ENCODE measurements at regions not wholly inside any gene's neighbourhood (a gene's known extent, or its start where the extent isn't known, plus 50 kb on each side); places are given as distances from the start of the nearest gene placed in this dataset.

- no peak for DNase-seq (ENCODE audit: low read depth in 2 of 2)
Measured at GRCh38 chr12:47560415-47560814, 145.4 kb downstream of the RPAP3 start.

- DNase-seq (ENCODE audit: low read depth in 2 of 2) = no peak
Measured at GRCh38 chr12:47558625-47559345, 147.0 kb downstream of the RPAP3 start.

GRCh38 chr12:47557386-47557785 lies 148.4 kb downstream of the RPAP3 start:
- DNase-seq (ENCODE audit: low read depth in 2 of 2) = no peak

- DNase-seq (ENCODE audit: low read depth in 2 of 2) = no peak
Measured at GRCh38 chr12:47556261-47557030, 149.4 kb downstream of the RPAP3 start.

GRCh38 chr12:47554046-47554653 lies 151.7 kb downstream of the RPAP3 start:
- no peak for DNase-seq (ENCODE audit: low read depth in 2 of 2)

- no peak for DNase-seq (ENCODE audit: low read depth in 2 of 2)
Measured at GRCh38 chr12:47553266-47553665, 152.6 kb downstream of the RPAP3 start.

- DNase-seq (ENCODE audit: low read depth in 2 of 2) = no peak
Measured at GRCh38 chr12:47551426-47551851, 154.4 kb downstream of the RPAP3 start.

GRCh38 chr12:47549258-47549657 lies 156.6 kb downstream of the RPAP3 start:
- DNase-seq (ENCODE audit: low read depth in 2 of 2) = no peak

- no peak for DNase-seq (ENCODE audit: low read depth in 2 of 2)
Measured at GRCh38 chr12:47548401-47548800, 157.4 kb downstream of the RPAP3 start.

GRCh38 chr12:47547077-47547476 lies 158.8 kb downstream of the RPAP3 start:
- DNase-seq (ENCODE audit: low read depth in 2 of 2) = peak in 1 of 2 experiments; percentile 12

GRCh38 chr12:47545938-47546609 lies 159.8 kb downstream of the RPAP3 start:
- no peak for DNase-seq (ENCODE audit: low read depth in 2 of 2)

GRCh38 chr12:47534695-47535094 lies 171.1 kb downstream of the RPAP3 start:
- DNase-seq (ENCODE audit: low read depth in 2 of 2) = no peak

- no peak for DNase-seq (ENCODE audit: low read depth in 2 of 2)
Measured at GRCh38 chr12:47530050-47530449, 175.8 kb downstream of the RPAP3 start.

GRCh38 chr12:47527816-47528215 lies 178.0 kb downstream of the RPAP3 start:
- DNase-seq (ENCODE audit: low read depth in 2 of 2) = no peak

- no peak for DNase-seq (ENCODE audit: low read depth in 2 of 2)
Measured at GRCh38 chr12:47520029-47520428, 185.8 kb downstream of the RPAP3 start.

- DNase-seq (ENCODE audit: low read depth in 2 of 2) = no peak
Measured at GRCh38 chr12:47517122-47517521, 188.7 kb downstream of the RPAP3 start.

GRCh38 chr12:47509398-47509851 lies 196.4 kb downstream of the RPAP3 start:
- peak; percentile 45 to 49 for DNase-seq (ENCODE audit: low read depth in 2 of 2)

- no peak for DNase-seq (ENCODE audit: low read depth in 2 of 2)
Measured at GRCh38 chr12:47507221-47507620, 198.6 kb downstream of the RPAP3 start.

GRCh38 chr12:47504775-47505446 lies 200.9 kb downstream of the RPAP3 start:
- DNase-seq (ENCODE audit: low read depth in 2 of 2) = peak; percentile 30 to 38

- DNase-seq (ENCODE audit: low read depth in 2 of 2) = no peak
Measured at GRCh38 chr12:47493801-47494200, 212.0 kb downstream of the RPAP3 start.

- DNase-seq (ENCODE audit: low read depth in 2 of 2) = no peak
Measured at GRCh38 chr12:47491516-47492305, 214.1 kb downstream of the RPAP3 start.
